ENCODE measurements at regions not wholly inside any gene's neighbourhood (a gene's known extent, or its start where the extent isn't known, plus 50 kb on each side); places are given as distances from the start of the nearest gene placed in this dataset.
A peak's percentile ranks its signal among the peaks of the same experiment; 100 is the strongest.

DNA sequence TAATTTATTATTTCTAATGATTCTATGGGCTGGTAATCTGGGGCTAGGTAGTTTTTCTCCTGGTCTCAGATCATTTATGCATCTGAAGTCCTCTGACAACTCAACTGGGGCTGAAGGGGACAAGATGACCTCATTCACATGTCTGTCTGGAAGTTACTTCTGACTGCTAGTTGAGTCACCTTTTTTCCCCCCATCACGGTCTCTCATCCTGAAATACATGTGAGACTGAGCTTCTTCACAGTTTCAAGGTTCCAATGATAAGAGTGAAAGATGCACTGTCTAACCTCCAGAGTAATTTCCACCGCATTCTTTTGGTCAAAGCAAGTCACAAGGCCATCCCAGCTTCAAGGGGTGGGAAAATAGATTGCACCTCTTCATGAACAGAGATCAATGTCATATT is 356.7 kb upstream of the RPS6KA3 start:
- no peak overlapping the region for H3K4me3 ChIP-seq (ENCODE audit: low read depth, low read length)
- DNase-seq (ENCODE audit: low read depth): no peak
- TF ChIP-seq, protein P1, sequence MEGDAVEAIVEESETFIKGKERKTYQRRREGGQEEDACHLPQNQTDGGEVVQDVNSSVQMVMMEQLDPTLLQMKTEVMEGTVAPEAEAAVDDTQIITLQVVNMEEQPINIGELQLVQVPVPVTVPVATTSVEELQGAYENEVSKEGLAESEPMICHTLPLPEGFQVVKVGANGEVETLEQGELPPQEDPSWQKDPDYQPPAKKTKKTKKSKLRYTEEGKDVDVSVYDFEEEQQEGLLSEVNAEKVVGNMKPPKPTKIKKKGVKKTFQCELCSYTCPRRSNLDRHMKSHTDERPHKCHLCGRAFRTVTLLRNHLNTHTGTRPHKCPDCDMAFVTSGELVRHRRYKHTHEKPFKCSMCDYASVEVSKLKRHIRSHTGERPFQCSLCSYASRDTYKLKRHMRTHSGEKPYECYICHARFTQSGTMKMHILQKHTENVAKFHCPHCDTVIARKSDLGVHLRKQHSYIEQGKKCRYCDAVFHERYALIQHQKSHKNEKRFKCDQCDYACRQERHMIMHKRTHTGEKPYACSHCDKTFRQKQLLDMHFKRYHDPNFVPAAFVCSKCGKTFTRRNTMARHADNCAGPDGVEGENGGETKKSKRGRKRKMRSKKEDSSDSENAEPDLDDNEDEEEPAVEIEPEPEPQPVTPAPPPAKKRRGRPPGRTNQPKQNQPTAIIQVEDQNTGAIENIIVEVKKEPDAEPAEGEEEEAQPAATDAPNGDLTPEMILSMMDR (IDR thresholded peaks at IDR 0.05; ENCODE audit: low read depth, low read length, missing control alignments): no peak

DNA sequence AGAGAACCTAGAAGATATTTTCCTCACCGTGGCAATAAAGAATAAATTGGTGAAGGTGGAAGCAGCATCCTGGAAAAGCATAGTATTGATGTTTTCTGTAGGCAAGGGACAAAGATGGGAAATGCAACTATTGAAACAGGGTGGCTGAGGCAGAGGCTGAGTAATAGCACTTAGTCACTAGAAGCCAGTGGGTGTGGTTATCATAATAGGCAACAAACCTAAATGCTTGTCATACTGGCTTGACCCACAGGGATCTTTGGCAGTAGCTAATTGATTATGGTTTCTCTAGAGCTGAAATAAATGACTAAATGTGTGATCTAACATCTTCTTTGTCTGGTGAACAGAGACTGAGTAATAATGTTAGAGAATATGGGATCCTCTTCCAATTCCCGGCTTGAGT is 353.6 kb upstream of the RPS6KA3 start:
- H3K4me3 ChIP-seq (ENCODE audit: low read depth, low read length): no peak overlapping the region
- TF ChIP-seq, protein P1 (IDR thresholded peaks at IDR 0.05; ENCODE audit: low read depth, low read length, missing control alignments): no peak
- no peak for DNase-seq (ENCODE audit: low read depth)

DNA sequence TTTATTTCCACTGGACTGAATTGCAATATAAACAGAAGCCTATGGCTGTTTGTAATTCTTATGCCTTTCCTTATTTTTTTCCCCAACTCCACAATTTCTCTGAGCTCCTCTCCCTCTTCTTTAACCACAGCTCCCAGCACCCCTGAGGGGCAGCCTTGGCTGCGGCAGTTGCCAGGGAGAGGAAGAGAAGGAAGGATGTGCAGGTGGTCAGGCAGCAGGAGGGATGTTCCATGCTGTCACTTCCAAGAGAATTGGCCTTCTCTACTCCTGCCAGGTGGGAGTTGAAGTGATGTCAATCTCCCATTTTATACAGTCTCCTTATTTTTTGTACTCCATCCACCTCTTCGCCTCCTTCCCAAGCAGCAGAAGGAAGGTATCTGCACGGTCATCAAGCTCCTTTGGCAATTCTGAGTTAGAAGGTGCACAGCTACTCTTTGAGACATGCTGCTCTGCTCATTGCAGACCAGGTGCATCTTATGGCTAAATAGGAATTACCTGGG is 343.3 kb upstream of the RPS6KA3 start:
- TF ChIP-seq, protein P1 (IDR thresholded peaks at IDR 0.05; ENCODE audit: low read depth, low read length, missing control alignments): no peak
- no peak for DNase-seq (ENCODE audit: low read depth)
- no peak overlapping the region for H3K4me3 ChIP-seq (ENCODE audit: low read depth, low read length)

DNA sequence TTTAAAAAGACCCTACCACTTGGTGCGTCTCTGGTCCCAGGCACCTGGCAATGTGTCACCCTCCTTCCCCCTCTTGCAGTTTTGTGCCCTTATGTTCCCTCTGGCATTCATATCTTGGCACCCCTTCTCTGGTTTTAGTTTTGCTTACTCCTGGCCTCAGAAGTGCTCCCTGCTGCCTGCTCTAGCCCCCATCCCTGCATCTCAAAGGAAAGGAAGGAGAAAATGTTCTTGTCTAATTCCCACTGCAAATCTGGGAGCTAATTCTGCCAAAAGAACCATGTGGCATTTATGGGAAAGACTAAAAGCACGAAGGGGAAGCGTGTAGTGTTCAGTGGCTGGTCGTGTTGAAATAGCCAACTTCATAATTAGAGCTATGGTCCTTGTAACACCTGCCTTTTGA is 340.1 kb upstream of the RPS6KA3 start:
- TF ChIP-seq, protein P1 (IDR thresholded peaks at IDR 0.05; ENCODE audit: low read depth, low read length, missing control alignments): no peak
- no peak overlapping the region for H3K4me3 ChIP-seq (ENCODE audit: low read depth, low read length)
- DNase-seq (ENCODE audit: low read depth): no peak

DNA sequence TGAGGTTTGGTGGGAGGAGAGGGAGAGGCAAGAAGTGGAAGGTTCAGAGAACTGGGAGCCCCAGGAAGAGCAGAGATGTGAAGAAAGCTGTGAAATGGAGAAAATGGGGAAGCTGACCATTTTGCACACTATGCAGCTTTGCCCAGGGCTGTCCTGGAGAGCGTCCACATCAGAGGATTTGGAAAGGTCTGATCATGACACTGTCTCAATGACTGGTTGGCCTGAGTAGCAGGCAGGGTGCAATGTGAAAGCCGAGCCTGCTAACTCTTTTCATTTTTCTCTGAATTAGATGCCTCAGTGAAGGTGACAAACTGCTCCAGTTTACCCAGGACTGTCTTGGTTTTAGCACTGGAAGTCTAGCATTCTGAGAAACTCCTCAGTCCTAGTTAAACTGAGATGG is 330.1 kb upstream of the RPS6KA3 start:
- TF ChIP-seq, protein P1 (IDR thresholded peaks at IDR 0.05; ENCODE audit: low read depth, low read length, missing control alignments): no peak
- no peak overlapping the region for H3K4me3 ChIP-seq (ENCODE audit: low read depth, low read length)
- DNase-seq (ENCODE audit: low read depth): no peak

DNA sequence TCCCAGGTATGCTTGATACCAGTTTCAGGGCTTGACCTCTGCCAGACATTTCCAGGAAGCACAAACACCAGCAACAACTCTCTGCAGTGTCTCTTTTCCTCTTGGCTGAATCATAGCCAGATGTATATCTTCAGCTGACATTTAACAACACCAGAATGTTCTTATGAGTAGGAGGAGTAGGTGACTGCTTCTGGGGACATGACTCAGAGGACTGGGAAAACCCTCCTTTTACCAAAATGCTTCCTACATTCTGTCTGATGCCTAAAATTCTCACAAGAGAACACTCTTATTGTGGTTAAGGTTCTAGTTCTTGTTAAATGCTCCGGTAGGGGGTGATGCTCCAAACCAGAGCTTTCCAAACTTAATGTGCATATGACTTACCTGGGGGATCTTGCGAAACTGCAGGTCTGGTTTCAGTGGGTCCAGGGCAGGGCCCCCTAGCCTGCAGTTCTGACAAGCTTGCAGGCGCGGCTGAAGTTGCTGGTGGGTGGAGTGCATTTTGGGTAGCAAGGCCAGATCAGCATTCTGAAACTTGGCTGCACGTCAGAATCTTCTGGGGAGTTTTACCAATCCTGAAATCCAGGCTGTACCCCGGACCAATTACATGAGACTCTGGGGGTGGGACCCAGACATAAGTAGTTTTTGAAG is 329.3 kb upstream of the RPS6KA3 start:
- no peak for DNase-seq (ENCODE audit: low read depth)
- TF ChIP-seq, protein P1 (IDR thresholded peaks at IDR 0.05; ENCODE audit: low read depth, low read length, missing control alignments): no peak
- H3K4me3 ChIP-seq (ENCODE audit: low read depth, low read length): no peak overlapping the region

DNA sequence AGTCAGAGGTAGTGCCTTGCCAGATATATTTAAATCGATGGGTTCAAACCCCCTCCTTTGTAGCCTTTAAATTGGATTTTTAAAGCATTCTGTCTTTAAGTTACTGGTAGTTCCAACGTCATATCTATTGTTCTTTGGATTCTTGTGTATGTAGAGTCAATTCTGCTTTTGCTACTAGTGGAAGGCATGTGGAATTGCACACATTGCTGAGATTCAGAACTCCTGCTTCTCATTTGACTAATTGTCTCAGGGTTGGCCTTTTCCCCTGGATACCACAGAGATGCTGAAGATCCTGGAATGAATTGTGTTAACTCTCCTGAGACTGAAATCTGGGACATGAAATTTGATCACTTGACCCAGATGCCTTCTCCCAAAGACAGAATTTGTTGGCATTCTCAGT is 328.3 kb upstream of the RPS6KA3 start:
- no peak for DNase-seq (ENCODE audit: low read depth)
- no peak overlapping the region for H3K4me3 ChIP-seq (ENCODE audit: low read depth, low read length)
- TF ChIP-seq, protein P1 (IDR thresholded peaks at IDR 0.05; ENCODE audit: low read depth, low read length, missing control alignments): peak; percentile 23

Data from GM12864 (cell line).